AG08396 (cell line): ENCODE measurements at regions not wholly inside any gene's neighbourhood (a gene's known extent, or its start where the extent isn't known, plus 50 kb on each side); places are given as distances from the start of the nearest gene placed in this dataset.

Experiments used
- DNase-seq: peaks from one replicate; pipeline ENCODE4 v3.0.0; 2012; ENCODE audit warnings: low spot score, mixed read lengths

- DNase-seq: no peak
Measured at GRCh38 chr12:85681333-85681732, 154.9 kb downstream of the RASSF9 start.

GRCh38 chr12:85683051-85683450 is 153.2 kb downstream of the RASSF9 start:
- DNase-seq: no peak

- DNase-seq: no peak
Measured at GRCh38 chr12:85688837-85689236, 147.4 kb downstream of the RASSF9 start.

- no peak for DNase-seq
Measured at GRCh38 chr12:85690146-85690545, 146.1 kb downstream of the RASSF9 start.

- DNase-seq: no peak
Measured at GRCh38 chr12:85693093-85693665, 143.0 kb downstream of the RASSF9 start.

GRCh38 chr12:85695097-85695715 is 141.0 kb downstream of the RASSF9 start:
- DNase-seq: no peak

GRCh38 chr12:85697003-85697402 is 139.2 kb downstream of the RASSF9 start:
- DNase-seq: no peak

- no peak for DNase-seq
Measured at GRCh38 chr12:85698937-85699336, 137.3 kb downstream of the RASSF9 start.

- DNase-seq: no peak
Measured at GRCh38 chr12:85708775-85709174, 127.4 kb downstream of the RASSF9 start.

GRCh38 chr12:85711735-85712390 is 124.3 kb downstream of the RASSF9 start:
- DNase-seq: no peak

GRCh38 chr12:85713373-85713772 is 122.8 kb downstream of the RASSF9 start:
- DNase-seq: no peak

GRCh38 chr12:85714425-85714824 is 121.8 kb downstream of the RASSF9 start:
- DNase-seq: no peak

- DNase-seq: no peak
Measured at GRCh38 chr12:85720308-85721033, 115.7 kb downstream of the RASSF9 start.

GRCh38 chr12:85725991-85726390 is 110.2 kb downstream of the RASSF9 start:
- DNase-seq: no peak

GRCh38 chr12:85733221-85733840 is 102.9 kb downstream of the RASSF9 start:
- DNase-seq: no peak

- no peak for DNase-seq
Measured at GRCh38 chr12:85733984-85734383, 102.2 kb downstream of the RASSF9 start.

- DNase-seq: no peak
Measured at GRCh38 chr12:85740186-85740585, 96.0 kb downstream of the RASSF9 start.

- no peak for DNase-seq
Measured at GRCh38 chr12:85741046-85741445, 95.2 kb downstream of the RASSF9 start.

GRCh38 chr12:85747941-85748495 is 88.2 kb downstream of the RASSF9 start:
- DNase-seq: no peak
